ENCODE measurements at regions not wholly inside any gene's neighbourhood (a gene's known extent, or its start where the extent isn't known, plus 50 kb on each side); places are given as distances from the start of the nearest gene placed in this dataset.

DNA sequence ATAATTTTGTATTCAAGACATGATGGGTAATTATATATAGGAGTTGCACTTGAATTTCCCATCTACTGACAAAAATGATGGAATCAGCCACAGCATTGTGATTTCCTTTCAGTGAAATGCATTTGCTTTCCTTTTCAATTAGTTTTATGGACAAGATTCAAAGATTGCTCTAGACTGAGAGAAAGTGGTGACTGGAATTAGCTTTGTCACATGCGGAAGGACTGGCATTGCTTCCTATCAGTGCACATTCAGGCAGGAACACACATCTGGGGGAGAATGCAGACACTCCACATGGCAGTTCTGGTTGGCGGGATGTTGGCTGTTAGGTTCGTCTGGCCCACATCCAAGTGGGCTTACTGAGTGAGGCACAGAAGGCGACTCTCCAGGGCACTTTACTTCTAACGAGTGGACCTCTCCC is 399.3 kb upstream of the RGMA start:
- TF ChIP-seq, protein P1, sequence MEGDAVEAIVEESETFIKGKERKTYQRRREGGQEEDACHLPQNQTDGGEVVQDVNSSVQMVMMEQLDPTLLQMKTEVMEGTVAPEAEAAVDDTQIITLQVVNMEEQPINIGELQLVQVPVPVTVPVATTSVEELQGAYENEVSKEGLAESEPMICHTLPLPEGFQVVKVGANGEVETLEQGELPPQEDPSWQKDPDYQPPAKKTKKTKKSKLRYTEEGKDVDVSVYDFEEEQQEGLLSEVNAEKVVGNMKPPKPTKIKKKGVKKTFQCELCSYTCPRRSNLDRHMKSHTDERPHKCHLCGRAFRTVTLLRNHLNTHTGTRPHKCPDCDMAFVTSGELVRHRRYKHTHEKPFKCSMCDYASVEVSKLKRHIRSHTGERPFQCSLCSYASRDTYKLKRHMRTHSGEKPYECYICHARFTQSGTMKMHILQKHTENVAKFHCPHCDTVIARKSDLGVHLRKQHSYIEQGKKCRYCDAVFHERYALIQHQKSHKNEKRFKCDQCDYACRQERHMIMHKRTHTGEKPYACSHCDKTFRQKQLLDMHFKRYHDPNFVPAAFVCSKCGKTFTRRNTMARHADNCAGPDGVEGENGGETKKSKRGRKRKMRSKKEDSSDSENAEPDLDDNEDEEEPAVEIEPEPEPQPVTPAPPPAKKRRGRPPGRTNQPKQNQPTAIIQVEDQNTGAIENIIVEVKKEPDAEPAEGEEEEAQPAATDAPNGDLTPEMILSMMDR (IDR thresholded peaks at IDR 0.05 in 8 of 11, conservative IDR thresholded peaks at IDR 0.05 in 3 of 11) = no peak
- no peak for TF ChIP-seq POLR2AphosphoS5 (IDR thresholded peaks at IDR 0.05)

All from spleen (tissue), 7 donors.